ENCODE measurements at regions not wholly inside any gene's neighbourhood (a gene's known extent, or its start where the extent isn't known, plus 50 kb on each side); places are given as distances from the start of the nearest gene placed in this dataset.

DNA sequence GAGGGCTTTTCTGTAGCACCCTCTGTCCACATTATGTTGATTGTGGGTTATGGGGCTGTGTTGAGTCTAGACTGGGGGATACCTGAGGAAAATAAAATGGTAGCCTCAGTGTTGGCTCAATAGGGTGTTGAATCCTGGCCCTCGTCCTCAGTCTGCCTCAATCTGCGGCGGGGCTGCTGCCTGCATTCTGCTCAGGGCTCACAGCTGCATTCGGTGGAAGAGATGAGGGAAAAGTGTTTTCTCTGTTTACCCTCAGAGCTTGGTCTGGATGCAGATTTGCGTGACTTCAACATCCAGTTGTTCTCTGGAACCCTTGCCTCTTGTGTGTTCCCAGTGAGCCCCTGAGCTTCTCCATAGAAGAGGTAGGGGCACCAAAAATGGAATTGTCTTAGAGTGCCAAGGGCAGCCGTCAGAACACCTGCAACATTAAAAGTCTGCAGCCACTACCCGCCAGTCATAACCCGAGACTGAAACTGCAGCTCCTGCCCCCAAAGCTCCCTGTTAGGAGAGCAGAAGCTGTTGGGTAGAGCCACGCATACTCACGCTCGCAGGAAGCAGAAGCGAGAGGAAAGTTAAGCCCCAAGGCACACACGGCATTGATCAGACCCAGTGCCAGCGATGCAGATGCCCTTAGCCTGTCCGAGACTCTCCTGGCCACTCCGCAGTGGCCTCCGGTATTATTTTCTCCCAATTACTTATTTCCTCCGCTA, 215.3 kb upstream of the C1orf174 start:
- Histone ChIP-seq H3K79me2 (ENCODE audit: insufficient read depth, low read length) (no peaks in the 10 kb centered on the region), H2AFZ (ENCODE audit: low read depth, low read length) (no peak overlapping the region), H3K9me3 (ENCODE audit: insufficient read depth, low read depth, low read length) (peaks cover 4% of the 10 kb centered on the region), H3K4me3 (ENCODE audit: insufficient read depth, low read depth, low read length) (no peak overlapping the region), H3K4me1 (ENCODE audit: insufficient read depth, low read length) (no peaks in the 10 kb centered on the region), H3K36me3 (ENCODE audit: insufficient read depth, low read length) (no peaks in the 10 kb centered on the region), H4K20me1 (ENCODE audit: insufficient read depth, low read length) (no peaks in the 10 kb centered on the region), H3K4me2 (ENCODE audit: low read length) (no peak overlapping the region), H3K27me3 (ENCODE audit: insufficient read depth, low read length) (no peaks in the 10 kb centered on the region), H3K27ac (ENCODE audit: low read depth, low read length) (no peak overlapping the region), H3K9ac (ENCODE audit: low read length) (no peak overlapping the region)
- Mint-ChIP-seq H3K36me3 (ENCODE audit: low read depth, unreplicated experiment) (no peaks in the 10 kb centered on the region), H3K4me1 (ENCODE audit: low read depth, unreplicated experiment) (no peaks in the 10 kb centered on the region), H3K4me3 (ENCODE audit: unreplicated experiment) (no peak overlapping the region), H3K27me3 (ENCODE audit: low read depth, unreplicated experiment) (no peaks in the 10 kb centered on the region), H3K9me3 (ENCODE audit: unreplicated experiment) (peaks cover 4% of the 10 kb centered on the region), H3K27ac (ENCODE audit: unreplicated experiment) (no peak overlapping the region)
- DNase-seq (ENCODE audit: low read depth), result no peak
- no peak for FAIRE-seq
- TF ChIP-seq, protein P1, sequence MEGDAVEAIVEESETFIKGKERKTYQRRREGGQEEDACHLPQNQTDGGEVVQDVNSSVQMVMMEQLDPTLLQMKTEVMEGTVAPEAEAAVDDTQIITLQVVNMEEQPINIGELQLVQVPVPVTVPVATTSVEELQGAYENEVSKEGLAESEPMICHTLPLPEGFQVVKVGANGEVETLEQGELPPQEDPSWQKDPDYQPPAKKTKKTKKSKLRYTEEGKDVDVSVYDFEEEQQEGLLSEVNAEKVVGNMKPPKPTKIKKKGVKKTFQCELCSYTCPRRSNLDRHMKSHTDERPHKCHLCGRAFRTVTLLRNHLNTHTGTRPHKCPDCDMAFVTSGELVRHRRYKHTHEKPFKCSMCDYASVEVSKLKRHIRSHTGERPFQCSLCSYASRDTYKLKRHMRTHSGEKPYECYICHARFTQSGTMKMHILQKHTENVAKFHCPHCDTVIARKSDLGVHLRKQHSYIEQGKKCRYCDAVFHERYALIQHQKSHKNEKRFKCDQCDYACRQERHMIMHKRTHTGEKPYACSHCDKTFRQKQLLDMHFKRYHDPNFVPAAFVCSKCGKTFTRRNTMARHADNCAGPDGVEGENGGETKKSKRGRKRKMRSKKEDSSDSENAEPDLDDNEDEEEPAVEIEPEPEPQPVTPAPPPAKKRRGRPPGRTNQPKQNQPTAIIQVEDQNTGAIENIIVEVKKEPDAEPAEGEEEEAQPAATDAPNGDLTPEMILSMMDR (IDR thresholded peaks at IDR 0.05; ENCODE audit: insufficient read depth, low read depth, low read length), result no peak
- no peak for TF ChIP-seq EZH2 (IDR thresholded peaks at IDR 0.05; ENCODE audit: insufficient read depth, low read length)

DNA sequence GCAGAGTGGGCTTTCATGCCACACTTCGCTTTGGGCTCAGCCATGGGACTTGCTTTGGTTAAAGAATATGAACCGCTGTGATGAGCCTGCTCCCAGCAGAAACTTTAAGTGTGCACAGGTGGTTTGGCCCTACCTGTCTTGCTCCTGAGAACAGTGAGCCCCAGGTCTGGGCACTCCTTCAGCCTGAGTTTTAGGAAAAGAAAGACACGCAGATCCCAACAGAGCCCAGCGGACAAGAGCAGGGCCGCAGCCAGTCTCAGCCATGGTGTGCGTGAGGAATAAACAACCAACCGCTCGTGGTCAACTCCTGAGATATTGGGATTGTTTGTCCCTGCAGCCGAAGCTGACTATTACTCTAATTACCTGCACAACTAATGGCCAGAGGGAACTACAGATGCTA, 217.1 kb upstream of the C1orf174 start:
- no peaks in the 10 kb centered on the region for H3K36me3 ChIP-seq (ENCODE audit: insufficient read depth, low read length)
- no peak overlapping the region for H3K9ac ChIP-seq (ENCODE audit: low read length)
- no peaks in the 10 kb centered on the region for H3K27me3 ChIP-seq (ENCODE audit: insufficient read depth, low read length)
- H3K4me3 Mint-ChIP-seq (ENCODE audit: unreplicated experiment), result no peak overlapping the region
- peaks cover 4% of the 10 kb centered on the region for H3K27me3 Mint-ChIP-seq (ENCODE audit: low read depth, unreplicated experiment)
- TF ChIP-seq EZH2 (IDR thresholded peaks at IDR 0.05; ENCODE audit: insufficient read depth, low read length), result no peak
- TF ChIP-seq, protein P1 (IDR thresholded peaks at IDR 0.05; ENCODE audit: insufficient read depth, low read depth, low read length), result no peak
- H3K79me2 ChIP-seq (ENCODE audit: insufficient read depth, low read length), result no peaks in the 10 kb centered on the region
- no peak overlapping the region for H3K27ac ChIP-seq (ENCODE audit: low read depth, low read length)
- FAIRE-seq (no peak), DNase-seq (ENCODE audit: low read depth) (no peak)
- no peak overlapping the region for H2AFZ ChIP-seq (ENCODE audit: low read depth, low read length)
- no peak overlapping the region for H3K27ac Mint-ChIP-seq (ENCODE audit: unreplicated experiment)
- H3K9me3 ChIP-seq (ENCODE audit: insufficient read depth, low read depth, low read length), result peaks cover 6% of the 10 kb centered on the region
- no peaks in the 10 kb centered on the region for H3K4me1 Mint-ChIP-seq (ENCODE audit: low read depth, unreplicated experiment)
- no peaks in the 10 kb centered on the region for H3K36me3 Mint-ChIP-seq (ENCODE audit: low read depth, unreplicated experiment)
- no peaks in the 10 kb centered on the region for H4K20me1 ChIP-seq (ENCODE audit: insufficient read depth, low read length)
- H3K4me3 ChIP-seq (ENCODE audit: insufficient read depth, low read depth, low read length), result no peak overlapping the region
- peaks cover 6% of the 10 kb centered on the region for H3K9me3 Mint-ChIP-seq (ENCODE audit: unreplicated experiment)
- H3K4me2 ChIP-seq (ENCODE audit: low read length), result no peak overlapping the region
- no peaks in the 10 kb centered on the region for H3K4me1 ChIP-seq (ENCODE audit: insufficient read depth, low read length)

DNA sequence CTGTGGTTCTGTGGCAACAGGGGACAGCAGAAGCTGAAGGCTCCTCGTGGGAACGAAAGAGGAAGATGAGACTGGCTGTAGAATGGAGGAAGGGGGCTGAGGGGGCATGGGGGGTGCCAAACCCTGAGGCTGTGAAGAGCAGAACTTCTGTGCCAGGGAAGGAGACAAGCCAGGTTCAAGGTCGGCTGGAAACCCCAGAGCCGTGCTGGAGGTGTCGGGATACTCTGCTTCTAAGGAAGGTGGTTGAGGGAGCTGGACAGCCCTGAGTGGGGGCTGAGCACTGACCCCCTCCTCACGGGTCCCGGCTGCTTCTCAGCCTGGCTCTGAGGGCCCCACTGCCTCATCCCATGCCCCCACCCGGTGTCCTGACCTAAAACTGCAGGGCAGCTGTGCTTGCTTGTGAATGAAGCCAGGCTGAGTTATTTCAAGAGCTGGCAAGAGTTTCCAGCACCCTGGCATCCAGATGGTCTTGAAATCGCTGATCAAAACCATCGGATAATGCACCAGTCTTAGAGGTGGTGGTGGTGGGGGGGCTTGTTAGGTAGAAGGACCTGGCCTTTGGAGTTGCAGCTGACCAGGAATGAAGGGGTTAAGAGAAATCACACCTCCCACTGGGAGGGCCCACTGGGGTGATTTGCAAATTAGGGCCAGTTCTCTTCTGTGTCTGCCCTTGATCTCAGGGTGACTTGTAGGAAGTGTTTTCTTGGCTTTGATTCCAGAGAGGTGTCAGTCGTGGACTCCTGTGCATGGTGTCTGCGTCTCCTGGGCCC, 218.9 kb upstream of the C1orf174 start:
- H2AFZ ChIP-seq (ENCODE audit: low read depth, low read length), result no peak overlapping the region
- H3K9me3 Mint-ChIP-seq (ENCODE audit: unreplicated experiment), result peaks cover 6% of the 10 kb centered on the region
- no peak for DNase-seq (ENCODE audit: low read depth)
- H3K36me3 Mint-ChIP-seq (ENCODE audit: low read depth, unreplicated experiment), result no peaks in the 10 kb centered on the region
- no peaks in the 10 kb centered on the region for H3K79me2 ChIP-seq (ENCODE audit: insufficient read depth, low read length)
- no peaks in the 10 kb centered on the region for H4K20me1 ChIP-seq (ENCODE audit: insufficient read depth, low read length)
- no peaks in the 10 kb centered on the region for H3K4me1 ChIP-seq (ENCODE audit: insufficient read depth, low read length)
- H3K36me3 ChIP-seq (ENCODE audit: insufficient read depth, low read length), result no peaks in the 10 kb centered on the region
- no peak overlapping the region for H3K27ac ChIP-seq (ENCODE audit: low read depth, low read length)
- no peak overlapping the region for H3K27ac Mint-ChIP-seq (ENCODE audit: unreplicated experiment)
- TF ChIP-seq EZH2 (IDR thresholded peaks at IDR 0.05; ENCODE audit: insufficient read depth, low read length), result no peak
- no peaks in the 10 kb centered on the region for H3K4me1 Mint-ChIP-seq (ENCODE audit: low read depth, unreplicated experiment)
- peaks cover 7% of the 10 kb centered on the region for H3K27me3 Mint-ChIP-seq (ENCODE audit: low read depth, unreplicated experiment)
- no peak overlapping the region for H3K4me2 ChIP-seq (ENCODE audit: low read length)
- FAIRE-seq, result no peak
- no peaks in the 10 kb centered on the region for H3K27me3 ChIP-seq (ENCODE audit: insufficient read depth, low read length)
- no peak overlapping the region for H3K4me3 ChIP-seq (ENCODE audit: insufficient read depth, low read depth, low read length)
- no peak overlapping the region for H3K4me3 Mint-ChIP-seq (ENCODE audit: unreplicated experiment)
- peaks cover 6% of the 10 kb centered on the region for H3K9me3 ChIP-seq (ENCODE audit: insufficient read depth, low read depth, low read length)
- H3K9ac ChIP-seq (ENCODE audit: low read length), result no peak overlapping the region
